GM12878 (cell line): ENCODE measurements at regions not wholly inside any gene's neighbourhood (a gene's known extent, or its start where the extent isn't known, plus 50 kb on each side); places are given as distances from the start of the nearest gene placed in this dataset.

ENCODE experiments used
- ATAC-seq: fragments of 200-7000 bp; cut with Tn5 transposase; 3 replicates; pipeline ENCODE4 v1.9.1; 2020; ENCODE audit warnings: mild to moderate bottlenecking, moderate library complexity
- BruUV-seq: library from RNA; stranded (reverse); fragments of 400-500 nt; replicated peaks from 2 replicates; lab custom pipeline; 2021; lab: Mats Ljungman, UMichigan
- CTCF ChIA-PET: fragments of 300-600 bp; sonication (Branson Sonifier 250); formaldehyde crosslinking; extraction: SDS; loops from one replicate; lab custom pipeline; 2021; ENCODE audit warnings: inconsistent platforms; lab: Yijun Ruan, JAX
- POLR2A ChIA-PET: fragments of 350-600 bp; formaldehyde crosslinking; extraction: SDS; loops from one replicate; lab custom pipeline; 2021; ENCODE audit warnings: inconsistent platforms; lab: Charles Lee
- RAD21 ChIA-PET: fragments of 300-600 bp; sonication (Branson Sonifier 250); formaldehyde crosslinking; loops from one replicate; lab custom pipeline; 2023; ENCODE audit warnings: antibody characterized with exemption; ENCODE audit not compliant: unreplicated experiment; lab: Charles Lee
- SMC1A ChIA-PET: fragments of 300-600 bp; sonication (Branson Sonifier 250); formaldehyde crosslinking; loops from one replicate; lab custom pipeline; 2023; ENCODE audit not compliant: unreplicated experiment, uncharacterized antibody; lab: Charles Lee
- DNase-seq: peaks from one replicate; pipeline ENCODE4 v3.0.0-alpha.2; 2011; ENCODE audit warnings: low read depth, low spot score
- FAIRE-seq: peaks from 3 replicates; lab custom pipeline; 2011; peaks lifted over from hg19 to GRCh38; lab: Jason Lieb, UNC
- H2AFZ ChIP-seq: 2 replicates; pipeline ENCODE4 v1.6.0; 2011; ENCODE audit warnings: low read depth, low read length, control low read depth; ENCODE audit not compliant: control insufficient read depth
- H3K27ac ChIP-seq: 2 replicates; pipeline ENCODE4 v1.5.1; 2011; ENCODE audit warnings: control low read depth; ENCODE audit not compliant: control insufficient read depth, insufficient read depth
- H3K27me3 ChIP-seq, 2 experiments: replicated peaks in 1 of 2; 2 replicates each; pipeline versions ENCODE4 v1.6.0 to v1.6.1; 2011; ENCODE audit warnings: low read length in 1 of 2; ENCODE audit not compliant: control insufficient read depth in 2 of 2, insufficient read depth in 2 of 2
- H3K36me3 ChIP-seq, 2 experiments: 2 replicates each; pipeline ENCODE4 v1.5.1; 2011; ENCODE audit warnings: low read length in 1 of 2; ENCODE audit not compliant: control insufficient read depth in 2 of 2, insufficient read depth in 2 of 2
- H3K4me1 ChIP-seq: 2 replicates; pipeline ENCODE4 v1.6.1; 2011; ENCODE audit warnings: mild to moderate bottlenecking, low read length, moderate library complexity, mixed read lengths; ENCODE audit not compliant: control insufficient read depth, insufficient read depth
- H3K4me2 ChIP-seq: 2 replicates; pipeline ENCODE4 v1.6.0; 2011; ENCODE audit warnings: control low read depth; ENCODE audit not compliant: control insufficient read depth, insufficient read depth
- H3K4me3 ChIP-seq: fragments of 200-600 bp; sonication (generic); 2 replicates; pipeline ENCODE4 v1.5.1; 2016
- H3K79me2 ChIP-seq: 2 replicates; pipeline ENCODE4 v1.6.0; 2011; ENCODE audit warnings: low read length; ENCODE audit not compliant: control insufficient read depth, insufficient read depth
- H3K9ac ChIP-seq: 2 replicates; pipeline ENCODE4 v1.8.0; 2011; ENCODE audit warnings: low read length, control low read depth, mixed read lengths; ENCODE audit not compliant: control insufficient read depth, insufficient read depth
- H3K9me3 ChIP-seq: replicated peaks from 3 replicates; pipeline ENCODE4 v1.5.1; 2011; ENCODE audit warnings: mild to moderate bottlenecking, low read length; ENCODE audit not compliant: control insufficient read depth, insufficient read depth
- H4K20me1 ChIP-seq: 2 replicates; pipeline ENCODE4 v1.6.0; 2011; ENCODE audit not compliant: control insufficient read depth, insufficient read depth
- EZH2 ChIP-seq: IDR thresholded peaks from 2 replicates; pipeline ENCODE4 v1.6.1; 2012; ENCODE audit warnings: low read depth, mild to moderate bottlenecking, control low read depth, inconsistent platforms, low read length, borderline replicate concordance; ENCODE audit not compliant: control insufficient read depth
- NR2F1 ChIP-seq: fragments of 450-650 bp; conservative IDR thresholded peaks from 2 replicates; pipeline ENCODE4 v1.6.1; 2017; ENCODE audit warnings: mild to moderate bottlenecking
- RAD21 ChIP-seq: IDR thresholded peaks from 2 replicates; pipeline ENCODE4 v1.6.1; 2011; ENCODE audit warnings: mild to moderate bottlenecking, low read depth, low read length, moderate library complexity; ENCODE audit not compliant: insufficient read depth
- SPI1 ChIP-seq: IDR thresholded peaks from 2 replicates; pipeline ENCODE4 v1.6.1; 2011; ENCODE audit warnings: low read depth, mild to moderate bottlenecking, low read length, moderate library complexity, borderline replicate concordance; ENCODE audit not compliant: insufficient read depth
- TARDBP ChIP-seq: IDR thresholded peaks from 2 replicates; pipeline ENCODE4 v1.6.1; 2016; ENCODE audit warnings: borderline replicate concordance
- WGBS: methylation state at CpG from one replicate; pipeline ENCODE4 v1.1.6; 2016; ENCODE audit warnings: low lambda C conversion rate; ENCODE audit not compliant: insufficient replicate concordance, insufficient coverage; ENCODE audit errors: missing lambda C conversion rate; 5-methylcytosine and 5-hydroxymethylcytosine counted together
- in situ Hi-C: fragments of 300-500 bp; cut with MboI; formaldehyde crosslinking; loops from 9 replicates; pipeline ENCODE4 v1.14.3; 2018; ENCODE audit warnings: mixed read lengths
- intact Hi-C: fragments of 100-400 bp; cut with micrococcal nuclease; formaldehyde crosslinking; loops from one replicate; pipeline ENCODE4 v1.14.2; 2022; ENCODE audit not compliant: unreplicated experiment
- TF ChIP-seq, protein P1 (sequence below): IDR thresholded peaks from 2 replicates; pipeline ENCODE4 v1.6.1; 2011; ENCODE audit warnings: borderline replicate concordance, low read depth, mild to moderate bottlenecking, moderate library complexity, low read length; ENCODE audit not compliant: insufficient read depth, poor library complexity, severe bottlenecking
- TF ChIP-seq, protein P2 (sequence below): fragments of 450-650 bp; formaldehyde crosslinking; IDR thresholded peaks from 2 replicates; pipeline ENCODE4 v1.4.0; 2020; ENCODE audit warnings: mild to moderate bottlenecking, moderate library complexity
- TF ChIP-seq, protein P3 (sequence below): fragments of 450-650 bp; IDR thresholded peaks from 2 replicates; pipeline ENCODE4 v1.6.1; 2017; ENCODE audit warnings: mild to moderate bottlenecking, moderate library complexity

GRCh38 chr15:38635170-38635569 lies 70.6 kb upstream of the RASGRP1 start:
- TF ChIP-seq NR2F1: no peak
- TF ChIP-seq, protein P1, sequence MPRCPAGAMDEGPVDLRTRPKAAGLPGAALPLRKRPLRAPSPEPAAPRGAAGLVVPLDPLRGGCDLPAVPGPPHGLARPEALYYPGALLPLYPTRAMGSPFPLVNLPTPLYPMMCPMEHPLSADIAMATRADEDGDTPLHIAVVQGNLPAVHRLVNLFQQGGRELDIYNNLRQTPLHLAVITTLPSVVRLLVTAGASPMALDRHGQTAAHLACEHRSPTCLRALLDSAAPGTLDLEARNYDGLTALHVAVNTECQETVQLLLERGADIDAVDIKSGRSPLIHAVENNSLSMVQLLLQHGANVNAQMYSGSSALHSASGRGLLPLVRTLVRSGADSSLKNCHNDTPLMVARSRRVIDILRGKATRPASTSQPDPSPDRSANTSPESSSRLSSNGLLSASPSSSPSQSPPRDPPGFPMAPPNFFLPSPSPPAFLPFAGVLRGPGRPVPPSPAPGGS: no peak
- TF ChIP-seq, protein P2, sequence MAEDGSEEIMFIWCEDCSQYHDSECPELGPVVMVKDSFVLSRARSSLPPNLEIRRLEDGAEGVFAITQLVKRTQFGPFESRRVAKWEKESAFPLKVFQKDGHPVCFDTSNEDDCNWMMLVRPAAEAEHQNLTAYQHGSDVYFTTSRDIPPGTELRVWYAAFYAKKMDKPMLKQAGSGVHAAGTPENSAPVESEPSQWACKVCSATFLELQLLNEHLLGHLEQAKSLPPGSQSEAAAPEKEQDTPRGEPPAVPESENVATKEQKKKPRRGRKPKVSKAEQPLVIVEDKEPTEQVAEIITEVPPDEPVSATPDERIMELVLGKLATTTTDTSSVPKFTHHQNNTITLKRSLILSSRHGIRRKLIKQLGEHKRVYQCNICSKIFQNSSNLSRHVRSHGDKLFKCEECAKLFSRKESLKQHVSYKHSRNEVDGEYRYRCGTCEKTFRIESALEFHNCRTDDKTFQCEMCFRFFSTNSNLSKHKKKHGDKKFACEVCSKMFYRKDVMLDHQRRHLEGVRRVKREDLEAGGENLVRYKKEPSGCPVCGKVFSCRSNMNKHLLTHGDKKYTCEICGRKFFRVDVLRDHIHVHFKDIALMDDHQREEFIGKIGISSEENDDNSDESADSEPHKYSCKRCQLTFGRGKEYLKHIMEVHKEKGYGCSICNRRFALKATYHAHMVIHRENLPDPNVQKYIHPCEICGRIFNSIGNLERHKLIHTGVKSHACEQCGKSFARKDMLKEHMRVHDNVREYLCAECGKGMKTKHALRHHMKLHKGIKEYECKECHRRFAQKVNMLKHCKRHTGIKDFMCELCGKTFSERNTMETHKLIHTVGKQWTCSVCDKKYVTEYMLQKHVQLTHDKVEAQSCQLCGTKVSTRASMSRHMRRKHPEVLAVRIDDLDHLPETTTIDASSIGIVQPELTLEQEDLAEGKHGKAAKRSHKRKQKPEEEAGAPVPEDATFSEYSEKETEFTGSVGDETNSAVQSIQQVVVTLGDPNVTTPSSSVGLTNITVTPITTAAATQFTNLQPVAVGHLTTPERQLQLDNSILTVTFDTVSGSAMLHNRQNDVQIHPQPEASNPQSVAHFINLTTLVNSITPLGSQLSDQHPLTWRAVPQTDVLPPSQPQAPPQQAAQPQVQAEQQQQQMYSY: no peak
- no peak for TF ChIP-seq SPI1
- TF ChIP-seq EZH2: no peak
- TF ChIP-seq, protein P3, sequence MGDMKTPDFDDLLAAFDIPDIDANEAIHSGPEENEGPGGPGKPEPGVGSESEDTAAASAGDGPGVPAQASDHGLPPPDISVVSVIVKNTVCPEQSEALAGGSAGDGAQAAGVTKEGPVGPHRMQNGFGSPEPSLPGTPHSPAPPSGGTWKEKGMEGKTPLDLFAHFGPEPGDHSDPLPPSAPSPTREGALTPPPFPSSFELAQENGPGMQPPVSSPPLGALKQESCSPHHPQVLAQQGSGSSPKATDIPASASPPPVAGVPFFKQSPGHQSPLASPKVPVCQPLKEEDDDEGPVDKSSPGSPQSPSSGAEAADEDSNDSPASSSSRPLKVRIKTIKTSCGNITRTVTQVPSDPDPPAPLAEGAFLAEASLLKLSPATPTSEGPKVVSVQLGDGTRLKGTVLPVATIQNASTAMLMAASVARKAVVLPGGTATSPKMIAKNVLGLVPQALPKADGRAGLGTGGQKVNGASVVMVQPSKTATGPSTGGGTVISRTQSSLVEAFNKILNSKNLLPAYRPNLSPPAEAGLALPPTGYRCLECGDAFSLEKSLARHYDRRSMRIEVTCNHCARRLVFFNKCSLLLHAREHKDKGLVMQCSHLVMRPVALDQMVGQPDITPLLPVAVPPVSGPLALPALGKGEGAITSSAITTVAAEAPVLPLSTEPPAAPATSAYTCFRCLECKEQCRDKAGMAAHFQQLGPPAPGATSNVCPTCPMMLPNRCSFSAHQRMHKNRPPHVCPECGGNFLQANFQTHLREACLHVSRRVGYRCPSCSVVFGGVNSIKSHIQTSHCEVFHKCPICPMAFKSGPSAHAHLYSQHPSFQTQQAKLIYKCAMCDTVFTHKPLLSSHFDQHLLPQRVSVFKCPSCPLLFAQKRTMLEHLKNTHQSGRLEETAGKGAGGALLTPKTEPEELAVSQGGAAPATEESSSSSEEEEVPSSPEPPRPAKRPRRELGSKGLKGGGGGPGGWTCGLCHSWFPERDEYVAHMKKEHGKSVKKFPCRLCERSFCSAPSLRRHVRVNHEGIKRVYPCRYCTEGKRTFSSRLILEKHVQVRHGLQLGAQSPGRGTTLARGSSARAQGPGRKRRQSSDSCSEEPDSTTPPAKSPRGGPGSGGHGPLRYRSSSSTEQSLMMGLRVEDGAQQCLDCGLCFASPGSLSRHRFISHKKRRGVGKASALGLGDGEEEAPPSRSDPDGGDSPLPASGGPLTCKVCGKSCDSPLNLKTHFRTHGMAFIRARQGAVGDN: no peak
- TF ChIP-seq TARDBP: no peak
- TF ChIP-seq RAD21: no peak
- CTCF ChIA-PET: interaction anchor here (0.8 to 15.4 kb wide), 11 partner anchors 9 to 195 kb away, joined by 3 to 188 read pairs (median 6); partner anchors contain the start of gene RASGRP1
- Histone ChIP-seq H3K9ac (no peak overlapping the region), H3K4me3 (no peak overlapping the region), H4K20me1 (no peaks in the 10 kb centered on the region), H3K36me3 (no peaks in the 10 kb centered on the region), H3K9me3 (no peaks in the 10 kb centered on the region), H3K79me2 (no peaks in the 10 kb centered on the region), H2AFZ (no peak overlapping the region), H3K4me1 (no peaks in the 10 kb centered on the region), H3K27me3 (no peaks in the 10 kb centered on the region), H3K4me2 (no peak overlapping the region), H3K27ac (no peak overlapping the region)
- BruUV-seq: no TSS peak
- in situ Hi-C loops (no loop called here), intact Hi-C loops (no loop called here)
- RAD21 ChIA-PET: interaction anchor here (1.6 to 27.0 kb wide), 7 partner anchors 9 to 52 kb away, joined by 3 to 737 read pairs (median 18); no protein-coding TSS in a partner anchor
- SMC1A ChIA-PET: interaction anchor here (0.5 to 47.0 kb wide), 5 partner anchors 11 to 138 kb away, joined by 3 to 1803 read pairs (median 20); no protein-coding TSS in a partner anchor
- DNase-seq: no peak
- FAIRE-seq: no peak
- no peak for ATAC-seq
- POLR2A ChIA-PET: interaction anchor here (1.1 to 19.6 kb wide), 3 partner anchors 10 to 15 kb away, joined by 3 to 310 read pairs (median 11); no protein-coding TSS in a partner anchor
- 45% methylated on average over 2 of the region's 2 CpGs for WGBS
